ENCODE measurements at regions not wholly inside any gene's neighbourhood (a gene's known extent, or its start where the extent isn't known, plus 50 kb on each side); places are given as distances from the start of the nearest gene placed in this dataset.

- intact Hi-C loops (cut with DNase I): no loop called here
- TF ChIP-seq POLR2AphosphoS5 (IDR thresholded peaks at IDR 0.05) (no peak), POLR2A (IDR thresholded peaks at IDR 0.05) (no peak), CTCF (IDR thresholded peaks at IDR 0.05) (no peak)
- H3K9me3 ChIP-seq: no peaks in the 10 kb centered on the region
These were observed 602.0 kb upstream of the FAM98A start for GRCh38 chr2:34201099-34201498.

GRCh38 chr2:34199971-34200370 is 600.9 kb upstream of the FAM98A start:
- intact Hi-C loops (cut with DNase I): no loop called here
- TF ChIP-seq POLR2A (IDR thresholded peaks at IDR 0.05) (no peak), POLR2AphosphoS5 (IDR thresholded peaks at IDR 0.05) (no peak), CTCF (IDR thresholded peaks at IDR 0.05) (no peak)
- Histone ChIP-seq H3K4me3 (no peak overlapping the region), H3K36me3 (no peaks in the 10 kb centered on the region), H3K27ac (no peak overlapping the region), H3K9me3 (no peaks in the 10 kb centered on the region), H3K27me3 (replicated peaks; ENCODE audit: insufficient read depth) (no peaks in the 10 kb centered on the region), H3K4me1 (replicated peaks) (no peaks in the 10 kb centered on the region)
- DNase-seq (ENCODE audit: low spot score): no peak

More at GRCh38 chr2:34201099-34201498, 602.0 kb upstream of the FAM98A start:
- 97% methylated on average over 1 of the region's 1 CpG for WGBS
- H3K27me3 ChIP-seq (replicated peaks; ENCODE audit: insufficient read depth): no peaks in the 10 kb centered on the region
- H3K27ac ChIP-seq: no peak overlapping the region
- H3K4me1 ChIP-seq (replicated peaks): no peaks in the 10 kb centered on the region
- no peak for DNase-seq (ENCODE audit: low spot score)
- no peaks in the 10 kb centered on the region for H3K36me3 ChIP-seq
- H3K4me3 ChIP-seq: no peak overlapping the region

GRCh38 chr2:34193164-34193563 is 594.1 kb upstream of the FAM98A start:
- no peaks in the 10 kb centered on the region for H3K4me1 ChIP-seq (replicated peaks)
- no peak overlapping the region for H3K4me3 ChIP-seq
- H3K27ac ChIP-seq: no peak overlapping the region
- no peaks in the 10 kb centered on the region for H3K27me3 ChIP-seq (replicated peaks; ENCODE audit: insufficient read depth)
- 48% methylated on average over 3 of the region's 3 CpGs for WGBS
- no peak for DNase-seq (ENCODE audit: low spot score)
- H3K36me3 ChIP-seq: no peaks in the 10 kb centered on the region
- no peaks in the 10 kb centered on the region for H3K9me3 ChIP-seq
- no peak for TF ChIP-seq POLR2A (IDR thresholded peaks at IDR 0.05)
- TF ChIP-seq POLR2AphosphoS5 (IDR thresholded peaks at IDR 0.05): no peak
- no peak for TF ChIP-seq CTCF (IDR thresholded peaks at IDR 0.05)
- intact Hi-C loops (cut with DNase I): no loop called here

GRCh38 chr2:34188464-34189303 is 589.6 kb upstream of the FAM98A start:
- H3K27ac ChIP-seq: no peak overlapping the region
- H3K36me3 ChIP-seq: no peaks in the 10 kb centered on the region
- H3K27me3 ChIP-seq (replicated peaks; ENCODE audit: insufficient read depth): no peaks in the 10 kb centered on the region
- 48% methylated on average over 6 of the region's 6 CpGs for WGBS
- no peak overlapping the region for H3K4me3 ChIP-seq
- intact Hi-C loops (cut with DNase I): no loop called here
- TF ChIP-seq POLR2AphosphoS5 (IDR thresholded peaks at IDR 0.05): no peak
- TF ChIP-seq CTCF (IDR thresholded peaks at IDR 0.05): no peak
- DNase-seq (ENCODE audit: low spot score): no peak
- no peaks in the 10 kb centered on the region for H3K9me3 ChIP-seq
- no peaks in the 10 kb centered on the region for H3K4me1 ChIP-seq (replicated peaks)

- H3K36me3 ChIP-seq: no peaks in the 10 kb centered on the region
- no peak overlapping the region for H3K27ac ChIP-seq
- intact Hi-C loops (cut with DNase I): no loop called here
- WGBS: 55% methylated on average over 3 of the region's 3 CpGs
- no peaks in the 10 kb centered on the region for H3K9me3 ChIP-seq
- no peaks in the 10 kb centered on the region for H3K27me3 ChIP-seq (replicated peaks; ENCODE audit: insufficient read depth)
- TF ChIP-seq POLR2A (IDR thresholded peaks at IDR 0.05): no peak
- TF ChIP-seq POLR2AphosphoS5 (IDR thresholded peaks at IDR 0.05): no peak
- no peak for TF ChIP-seq CTCF (IDR thresholded peaks at IDR 0.05)
- no peaks in the 10 kb centered on the region for H3K4me1 ChIP-seq (replicated peaks)
- H3K4me3 ChIP-seq: no peak overlapping the region
- no peak for DNase-seq (ENCODE audit: low spot score)
These were observed 580.4 kb upstream of the FAM98A start for GRCh38 chr2:34179511-34179910.

Data from prostate gland (tissue), 2 donors.